ENCODE measurements at regions not wholly inside any gene's neighbourhood (a gene's known extent, or its start where the extent isn't known, plus 50 kb on each side); places are given as distances from the start of the nearest gene placed in this dataset.

GRCh38 chr17:70892527-70892926, 723.2 kb downstream of the KCNJ2 start:
- TF ChIP-seq CTCF (IDR thresholded peaks at IDR 0.05; ENCODE audit: poor library complexity): no peak
- no peak for TF ChIP-seq EZH2 (IDR thresholded peaks at IDR 0.05; ENCODE audit: borderline replicate concordance)

Data from hepatocyte (in vitro differentiated cells).